ENCODE measurements at regions not wholly inside any gene's neighbourhood (a gene's known extent, or its start where the extent isn't known, plus 50 kb on each side); places are given as distances from the start of the nearest gene placed in this dataset.
"Not testable (repeated sequence)": the region's sequence is repeated elsewhere in the genome, so short reads cannot be mapped to it uniquely, and the experiment has no call there.

- Histone ChIP-seq H3F3A (ENCODE audit: low read depth) (no peaks in the 10 kb centered on the region), H3K4me1 (no peaks in the 10 kb centered on the region), H3K9ac (no peak overlapping the region), H3K27me3 (no peaks in the 10 kb centered on the region), H4K20me1 (ENCODE audit: low read depth) (no peaks in the 10 kb centered on the region), H3K79me2 (ENCODE audit: low read depth) (no peaks in the 10 kb centered on the region), H3K27ac (no peak overlapping the region), H3K9me3 (ENCODE audit: low read depth) (no peaks in the 10 kb centered on the region), H2AFZ (replicated peaks) (no peak overlapping the region), H3K36me3 (no peaks in the 10 kb centered on the region), H3K4me2 (no peak overlapping the region), H3K4me3 (no peak overlapping the region)
- no peaks in the 10 kb centered on the region for H3K36me3 Mint-ChIP-seq
- no peak overlapping the region for H3K27ac Mint-ChIP-seq
- TF ChIP-seq EZH2phosphoT487 (IDR thresholded peaks at IDR 0.05), result no peak
- TF ChIP-seq EZH2 (IDR thresholded peaks at IDR 0.05), result no peak
- no peak for TF ChIP-seq CTCF (IDR thresholded peaks at IDR 0.05)
- no peak for DNase-seq (ENCODE audit: low spot score)
- peaks cover 20% of the 10 kb centered on the region for H3K9me3 Mint-ChIP-seq
- peaks cover 3% of the 10 kb centered on the region for H3K27me3 Mint-ChIP-seq (ENCODE audit: insufficient read depth, low read depth)
- H3K4me3 Mint-ChIP-seq, result no peak overlapping the region
- no peaks in the 10 kb centered on the region for H3K4me1 Mint-ChIP-seq
These were observed 837.7 kb downstream of the REEP3 start for GRCh38 chr10:64358907-64359306.

- not testable (repeated sequence) for DNase-seq (ENCODE audit: low spot score); H3K27me3 ChIP-seq; H3K36me3 ChIP-seq; H3K27ac ChIP-seq; H3K9me3 ChIP-seq (ENCODE audit: low read depth); H3K79me2 ChIP-seq (ENCODE audit: low read depth); H4K20me1 ChIP-seq (ENCODE audit: low read depth); H3K4me1 ChIP-seq; H3K27me3 Mint-ChIP-seq (ENCODE audit: insufficient read depth, low read depth); H3K4me3 ChIP-seq; H3K27ac Mint-ChIP-seq; H3K4me2 ChIP-seq; H3K4me3 Mint-ChIP-seq; H3K9ac ChIP-seq; H2AFZ ChIP-seq (replicated peaks); H3K4me1 Mint-ChIP-seq; H3K36me3 Mint-ChIP-seq
- peaks cover 20% of the 10 kb centered on the region for H3K9me3 Mint-ChIP-seq
- peaks cover 12% of the 10 kb centered on the region for H3F3A ChIP-seq (ENCODE audit: low read depth)
These were observed 839.0 kb downstream of the REEP3 start for GRCh38 chr10:64360240-64360639.

GRCh38 chr10:64363687-64364086 lies 842.5 kb downstream of the REEP3 start:
- H3K27me3 ChIP-seq, result no peaks in the 10 kb centered on the region
- H3K79me2 ChIP-seq (ENCODE audit: low read depth), result no peaks in the 10 kb centered on the region
- Mint-ChIP-seq H3K27me3 (ENCODE audit: insufficient read depth, low read depth) (peaks cover 3% of the 10 kb centered on the region), H3K4me3 (no peak overlapping the region), H3K4me1 (peaks cover 16% of the 10 kb centered on the region), H3K36me3 (no peaks in the 10 kb centered on the region), H3K9me3 (peaks cover 18% of the 10 kb centered on the region), H3K27ac (no peak overlapping the region)
- no peaks in the 10 kb centered on the region for H3K36me3 ChIP-seq
- TF ChIP-seq EZH2 (IDR thresholded peaks at IDR 0.05), result no peak
- no peak for TF ChIP-seq EZH2phosphoT487 (IDR thresholded peaks at IDR 0.05)
- TF ChIP-seq CTCF (IDR thresholded peaks at IDR 0.05), result no peak
- no peak overlapping the region for H3K9ac ChIP-seq
- no peak overlapping the region for H2AFZ ChIP-seq (replicated peaks)
- H3K4me1 ChIP-seq, result peaks cover 25% of the 10 kb centered on the region
- H4K20me1 ChIP-seq (ENCODE audit: low read depth), result no peaks in the 10 kb centered on the region
- no peak overlapping the region for H3K4me2 ChIP-seq
- no peak overlapping the region for H3K27ac ChIP-seq
- H3F3A ChIP-seq (ENCODE audit: low read depth), result peaks cover 25% of the 10 kb centered on the region
- H3K9me3 ChIP-seq (ENCODE audit: low read depth), result no peaks in the 10 kb centered on the region
- H3K4me3 ChIP-seq, result no peak overlapping the region
- no peak for DNase-seq (ENCODE audit: low spot score)

- peaks cover 20% of the 10 kb centered on the region for H3K4me1 Mint-ChIP-seq
- peaks cover 7% of the 10 kb centered on the region for H3K9me3 Mint-ChIP-seq
- TF ChIP-seq EZH2phosphoT487 (IDR thresholded peaks at IDR 0.05), result peak; percentile 51
- no peak for TF ChIP-seq EZH2 (IDR thresholded peaks at IDR 0.05)
- no peak for TF ChIP-seq CTCF (IDR thresholded peaks at IDR 0.05)
- H3F3A ChIP-seq (ENCODE audit: low read depth), result peaks cover 25% of the 10 kb centered on the region
- H3K9ac ChIP-seq, result no peak overlapping the region
- H3K9me3 ChIP-seq (ENCODE audit: low read depth), result no peaks in the 10 kb centered on the region
- peak; percentile 65 for DNase-seq (ENCODE audit: low spot score)
- H3K36me3 ChIP-seq, result no peaks in the 10 kb centered on the region
- H4K20me1 ChIP-seq (ENCODE audit: low read depth), result no peaks in the 10 kb centered on the region
- no peaks in the 10 kb centered on the region for H3K27me3 ChIP-seq
- no peak overlapping the region for H3K27ac Mint-ChIP-seq
- no peaks in the 10 kb centered on the region for H3K79me2 ChIP-seq (ENCODE audit: low read depth)
- H3K27ac ChIP-seq, result peak overlapping the region; percentile 66
- H3K4me3 Mint-ChIP-seq, result no peak overlapping the region
- peak overlapping the region; percentile 65 for H3K4me2 ChIP-seq
- H2AFZ ChIP-seq (replicated peaks), result no peak overlapping the region
- H3K36me3 Mint-ChIP-seq, result no peaks in the 10 kb centered on the region
- peak overlapping the region; percentile 21 for H3K4me3 ChIP-seq
- peaks cover under 1% of the 10 kb centered on the region for H3K27me3 Mint-ChIP-seq (ENCODE audit: insufficient read depth, low read depth)
- peaks cover 25% of the 10 kb centered on the region for H3K4me1 ChIP-seq
These were observed 844.5 kb downstream of the REEP3 start for GRCh38 chr10:64365663-64366062.

All from neural progenitor cell (in vitro differentiated cells).